CD14-positive monocyte (primary cell): ENCODE measurements at regions not wholly inside any gene's neighbourhood (a gene's known extent, or its start where the extent isn't known, plus 50 kb on each side); places are given as distances from the start of the nearest gene placed in this dataset.

Experiments
- DNase-seq, 3 donors: peaks; one replicate each; pipeline ENCODE4 v3.0.0-alpha.2; 2011 to 2022
- H2AFZ ChIP-seq: 2 replicates; pipeline ENCODE4 v1.6.0; 2012; ENCODE audit warnings: mild to moderate bottlenecking, low read depth, low read length, inconsistent platforms; ENCODE audit not compliant: insufficient read depth, poor library complexity, severe bottlenecking
- H3K27ac ChIP-seq, 2 donors: 1 replicate in 1 of 2; 2 replicates in 1 of 2; pipeline ENCODE4 v1.5.1; 2012 to 2013; ENCODE audit warnings: low read length in 2 of 2, control low read depth in 1 of 2, inconsistent platforms in 1 of 2, low read depth in 1 of 2, mild to moderate bottlenecking in 1 of 2
- H3K27me3 ChIP-seq, 2 donors: one replicate each; pipeline versions ENCODE4 v1.6.0 to v1.6.1; 2011 to 2013; ENCODE audit warnings: low read length in 2 of 2; ENCODE audit not compliant: control insufficient read depth in 2 of 2, insufficient read depth in 2 of 2
- H3K36me3 ChIP-seq, 2 donors: replicated peaks in 1 of 2; 1 replicate in 1 of 2; 2 replicates in 1 of 2; pipeline versions ENCODE4 v1.5.1 to v1.6.1; 2012 to 2013; ENCODE audit warnings: low read length in 2 of 2, control low read depth in 1 of 2, inconsistent platforms in 1 of 2, mild to moderate bottlenecking in 1 of 2; ENCODE audit not compliant: insufficient read depth in 2 of 2, control insufficient read depth in 1 of 2
- H3K4me1 ChIP-seq, 2 donors: 1 replicate in 1 of 2; 2 replicates in 1 of 2; pipeline versions ENCODE4 v1.5.1 to v1.6.1; 2012 to 2013; ENCODE audit warnings: low read length in 2 of 2, control low read depth in 1 of 2, inconsistent platforms in 1 of 2, mild to moderate bottlenecking in 1 of 2, moderate library complexity in 1 of 2; ENCODE audit not compliant: insufficient read depth in 2 of 2, control insufficient read depth in 1 of 2
- H3K4me2 ChIP-seq: replicated peaks from 2 replicates; pipeline ENCODE3; 2012; ENCODE audit warnings: low read length, moderate library complexity, mild to moderate bottlenecking; ENCODE audit not compliant: poor library complexity, severe bottlenecking; ENCODE audit errors: extremely low read depth
- H3K4me3 ChIP-seq, 3 experiments: fragments of 200-600 bp in 1 of 3; sonication (generic) in 1 of 3; replicated peaks in 1 of 3; 1 replicate in 2 of 3; 2 replicates in 1 of 3; pipeline ENCODE4 v1.5.1; 2011 to 2013; ENCODE audit warnings: low read length in 3 of 3, mild to moderate bottlenecking in 3 of 3, control low read depth in 2 of 3, low read depth in 2 of 3, inconsistent platforms in 1 of 3, moderate library complexity in 1 of 3
- H3K79me2 ChIP-seq: 2 replicates; pipeline ENCODE4 v1.6.0; 2012; ENCODE audit warnings: mild to moderate bottlenecking, control low read depth, inconsistent platforms, low read length, moderate library complexity; ENCODE audit not compliant: insufficient read depth
- H3K9ac ChIP-seq: 2 replicates; pipeline ENCODE4 v1.6.0; 2017; ENCODE audit warnings: low read length, mild to moderate bottlenecking; ENCODE audit not compliant: insufficient read depth, poor library complexity, severe bottlenecking
- H3K9me3 ChIP-seq, 2 donors: replicated peaks in 1 of 2; 1 replicate in 1 of 2; 2 replicates in 1 of 2; pipeline versions ENCODE4 v1.5.1 to v1.6.1; 2012 to 2013; ENCODE audit warnings: low read length in 2 of 2, control low read depth in 1 of 2; ENCODE audit not compliant: control insufficient read depth in 1 of 2, insufficient read depth in 1 of 2
- H4K20me1 ChIP-seq: 2 replicates; pipeline ENCODE4 v1.6.0; 2012; ENCODE audit warnings: mild to moderate bottlenecking, low read length, control low read depth, moderate library complexity; ENCODE audit not compliant: insufficient read depth
- H3K27ac Mint-ChIP-seq, 7 donors: one replicate each; pipeline ENCODE4 v1.8.0; 2020; ENCODE audit warnings: mild to moderate bottlenecking in 7 of 7, mixed read lengths in 7 of 7, moderate library complexity in 6 of 7, inconsistent platforms in 2 of 7
- H3K27me3 Mint-ChIP-seq, 3 donors: one replicate each; pipeline ENCODE4 v1.8.0; 2021 to 2022; ENCODE audit warnings: low read depth in 3 of 3, mild to moderate bottlenecking in 3 of 3, mixed read lengths in 3 of 3, moderate library complexity in 3 of 3, inconsistent platforms in 1 of 3
- H3K36me3 Mint-ChIP-seq, 2 donors: one replicate each; pipeline ENCODE4 v1.8.0; 2020; ENCODE audit warnings: mixed read lengths in 2 of 2, inconsistent platforms in 1 of 2, mild to moderate bottlenecking in 1 of 2
- H3K4me1 Mint-ChIP-seq: one replicate; pipeline ENCODE4 v1.8.0; 2020; ENCODE audit warnings: mild to moderate bottlenecking, mixed read lengths
- H3K4me3 Mint-ChIP-seq, 2 donors: one replicate each; pipeline ENCODE4 v1.8.0; 2020; ENCODE audit warnings: mild to moderate bottlenecking in 2 of 2, mixed read lengths in 2 of 2, moderate library complexity in 1 of 2
- H3K9me3 Mint-ChIP-seq, 7 donors: one replicate each; pipeline ENCODE4 v1.8.0; 2020 to 2022; ENCODE audit warnings: mixed read lengths in 7 of 7, mild to moderate bottlenecking in 6 of 7, moderate library complexity in 6 of 7, inconsistent platforms in 2 of 7
- CTCF ChIP-seq: fragments of 200-600 bp; IDR thresholded peaks from one replicate; pipeline ENCODE4 v1.8.0; 2022; ENCODE audit warnings: antibody characterized with exemption, mild to moderate bottlenecking
- WGBS: methylation state at CpG from one replicate; pipeline ENCODE4 v1.1.5; 2013; ENCODE audit warnings: missing lambda C conversion rate; ENCODE audit not compliant: insufficient coverage; 5-methylcytosine and 5-hydroxymethylcytosine counted together
- intact Hi-C, 2 donors: fragments of 100-400 bp; cut with micrococcal nuclease; formaldehyde crosslinking; loops; one replicate each; pipeline versions ENCODE4 v1.15.0 to v1.15.1; 2023

- no peak overlapping the region for H3K27ac ChIP-seq
- no peaks in the 10 kb centered on the region for H3K27me3 ChIP-seq
- DNase-seq = no peak
- Mint-ChIP-seq H3K27ac (no peak overlapping the region), H3K36me3 (no peaks in the 10 kb centered on the region), H3K4me1 (no peaks in the 10 kb centered on the region), H3K4me3 (no peak overlapping the region), H3K27me3 (peaks cover 0 to 3% (median 2%) of the 10 kb centered on the region in 3 donors), H3K9me3 (no peaks in the 10 kb centered on the region)
- no peak overlapping the region for H3K4me2 ChIP-seq
- H3K36me3 ChIP-seq = no peaks in the 10 kb centered on the region
- no peaks in the 10 kb centered on the region for H3K79me2 ChIP-seq
- intact Hi-C loops = no loop called here
- 91% methylated on average over 3 of the region's 3 CpGs for WGBS
- no peaks in the 10 kb centered on the region for H3K4me1 ChIP-seq
- H4K20me1 ChIP-seq = no peaks in the 10 kb centered on the region
- no peak for TF ChIP-seq CTCF
- H3K9me3 ChIP-seq = no peaks in the 10 kb centered on the region
- H2AFZ ChIP-seq = no peak overlapping the region
- H3K9ac ChIP-seq = no peak overlapping the region
- no peak overlapping the region for H3K4me3 ChIP-seq
Measured at GRCh38 chr14:36027354-36027753, 149.2 kb downstream of the PTCSC3 start.

GRCh38 chr14:36022765-36023410, 153.6 kb downstream of the PTCSC3 start:
- H3K4me2 ChIP-seq = no peak overlapping the region

More at GRCh38 chr14:36022765-36023410, 153.6 kb downstream of the PTCSC3 start:
- H3K27me3 Mint-ChIP-seq = peaks cover 2 to 6% (median 5%) of the 10 kb centered on the region in 3 donors
- Histone ChIP-seq H3K27me3 (no peaks in the 10 kb centered on the region), H4K20me1 (no peaks in the 10 kb centered on the region), H3K4me1 (no peaks in the 10 kb centered on the region), H3K27ac (no peak overlapping the region), H3K9me3 (no peaks in the 10 kb centered on the region), H3K4me3 (no peak overlapping the region), H3K36me3 (no peaks in the 10 kb centered on the region), H2AFZ (no peak overlapping the region), H3K79me2 (no peaks in the 10 kb centered on the region), H3K9ac (no peak overlapping the region)
- H3K9me3 Mint-ChIP-seq = no peaks in the 10 kb centered on the region
- H3K27ac Mint-ChIP-seq = no peak overlapping the region
- no peaks in the 10 kb centered on the region for H3K4me1 Mint-ChIP-seq
- no peak for DNase-seq
- TF ChIP-seq CTCF = no peak
- no peak overlapping the region for H3K4me3 Mint-ChIP-seq
- WGBS = 24% methylated on average over 2 of the region's 8 CpGs
- intact Hi-C loops = no loop called here
- no peaks in the 10 kb centered on the region for H3K36me3 Mint-ChIP-seq
